Activated T-cell treated with anti-CD3 and anti-CD28 coated beads, Interleukin-2, amount 50 U/mL, for 48 hours (primary cell): ENCODE measurements at regions not wholly inside any gene's neighbourhood (a gene's known extent, or its start where the extent isn't known, plus 50 kb on each side); places are given as distances from the start of the nearest gene placed in this dataset.
"Not testable (repeated sequence)": the region's sequence is repeated elsewhere in the genome, so short reads cannot be mapped to it uniquely, and the experiment has no call there.

Source experiments
- DNase-seq, 2 experiments: peaks; one replicate each; pipeline ENCODE4 v3.0.0-alpha.2; 2020

DNA sequence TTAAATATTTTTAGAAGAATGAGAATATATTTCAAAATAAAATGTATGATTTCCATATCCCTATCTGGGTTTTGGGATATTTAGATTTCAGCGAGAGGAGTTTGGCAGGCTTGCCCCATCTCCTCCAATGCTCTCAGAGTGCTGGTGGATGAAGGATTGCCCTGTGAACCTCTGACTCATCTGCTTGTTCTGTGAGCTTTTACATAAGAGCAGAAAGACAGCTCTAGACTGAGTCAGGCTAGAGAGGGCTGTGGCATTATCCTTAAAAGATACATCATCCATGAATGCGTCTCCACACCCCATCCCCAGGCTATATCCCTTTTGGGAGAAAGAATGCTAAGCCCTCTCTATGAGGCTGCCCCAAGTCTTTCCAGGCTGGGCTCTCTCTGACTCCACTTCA is 190.6 kb downstream of the TUBA3C start:
- DNase-seq = no peak

DNA sequence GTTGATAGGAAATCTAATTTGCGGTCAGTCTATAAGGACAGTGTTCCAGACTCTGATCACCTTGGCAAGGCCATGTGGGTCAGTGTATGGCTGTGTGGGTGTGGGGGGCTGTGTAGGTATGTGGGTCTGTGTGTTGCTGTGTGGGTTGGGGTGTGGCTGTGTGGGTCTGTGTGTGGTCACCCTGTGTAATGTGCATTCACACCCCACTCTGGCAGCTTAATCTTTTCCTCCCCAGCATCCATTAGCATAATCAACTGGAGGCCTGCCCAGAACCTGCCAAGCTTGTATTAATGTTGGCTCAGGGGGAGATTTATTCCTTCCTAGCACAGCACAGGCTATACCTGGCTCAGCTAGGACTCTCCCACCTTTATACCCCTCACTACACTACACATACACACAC is 203.2 kb downstream of the TUBA3C start:
- DNase-seq = no peak

DNA sequence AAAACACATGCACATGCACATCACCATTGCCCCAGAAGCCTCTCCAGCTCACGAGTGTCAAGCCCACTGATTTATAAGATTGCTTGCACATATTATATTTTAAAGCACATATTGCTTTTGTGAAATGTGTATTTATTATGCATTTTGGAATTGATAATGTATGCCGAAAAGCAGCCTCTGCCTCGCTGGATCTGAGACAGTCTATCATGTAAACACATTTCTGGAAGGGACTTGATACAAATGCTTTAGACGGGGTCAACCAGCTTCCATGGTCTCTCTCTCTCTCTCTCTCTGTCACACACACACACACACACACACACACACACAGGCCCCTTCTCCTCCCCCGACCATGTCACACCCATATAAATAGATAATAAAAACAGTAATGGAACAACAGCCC is 203.8 kb downstream of the TUBA3C start:
- no peak for DNase-seq

DNA sequence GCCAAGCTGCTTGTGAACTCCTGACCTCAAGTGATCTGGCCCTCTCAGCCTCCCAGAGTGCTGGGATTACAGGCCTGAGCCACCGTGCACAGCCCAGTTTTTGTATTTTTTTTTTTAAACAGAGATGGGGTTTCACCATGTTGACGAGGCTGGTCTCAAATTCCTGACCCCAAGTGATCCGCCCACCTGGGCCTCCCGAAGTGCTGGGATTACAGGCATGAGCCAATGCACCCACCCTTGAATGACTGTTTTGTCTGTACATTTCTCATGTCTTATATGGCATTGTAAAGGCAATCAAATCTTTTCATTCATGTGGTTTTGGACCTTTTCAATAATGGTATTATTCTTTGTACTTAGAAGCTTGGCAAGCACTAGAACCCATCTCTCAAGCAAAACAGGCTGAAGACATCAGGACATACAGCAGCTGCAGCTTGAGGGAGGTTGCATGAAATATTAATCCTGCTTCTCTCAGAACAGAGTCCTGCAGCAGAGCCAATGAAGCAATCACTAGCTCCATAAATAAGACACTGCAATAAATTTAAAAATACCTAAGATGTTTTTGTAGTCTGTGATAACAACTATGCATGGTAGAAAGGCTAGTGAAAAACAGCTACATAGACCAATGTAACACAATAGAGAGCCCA is 209.9 kb downstream of the TUBA3C start:
- no peak for DNase-seq

DNA sequence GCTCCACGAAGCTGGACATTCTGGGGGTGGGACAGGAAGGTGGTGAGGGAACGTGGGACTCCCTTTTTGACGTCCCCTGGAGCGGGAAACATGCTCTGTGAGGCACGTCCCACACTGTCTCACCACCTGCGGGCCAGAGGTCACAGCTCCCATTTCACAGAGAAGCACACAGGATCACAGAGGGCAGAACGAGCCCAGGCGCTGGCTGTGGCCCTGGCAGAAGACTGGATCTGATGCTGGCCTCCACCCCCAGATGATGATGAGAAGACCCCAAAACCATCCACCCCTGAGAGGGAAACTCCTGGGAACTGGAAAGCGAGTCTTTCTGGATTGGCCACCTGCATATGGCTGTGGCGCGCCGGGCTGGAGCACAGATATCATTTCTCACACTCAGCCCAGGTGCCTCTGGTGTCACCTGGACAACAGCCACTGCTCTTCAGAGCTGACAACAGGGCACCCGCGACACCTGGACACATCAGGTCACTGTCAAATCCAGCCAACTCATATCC is 216.2 kb downstream of the TUBA3C start:
- DNase-seq = no peak

DNA sequence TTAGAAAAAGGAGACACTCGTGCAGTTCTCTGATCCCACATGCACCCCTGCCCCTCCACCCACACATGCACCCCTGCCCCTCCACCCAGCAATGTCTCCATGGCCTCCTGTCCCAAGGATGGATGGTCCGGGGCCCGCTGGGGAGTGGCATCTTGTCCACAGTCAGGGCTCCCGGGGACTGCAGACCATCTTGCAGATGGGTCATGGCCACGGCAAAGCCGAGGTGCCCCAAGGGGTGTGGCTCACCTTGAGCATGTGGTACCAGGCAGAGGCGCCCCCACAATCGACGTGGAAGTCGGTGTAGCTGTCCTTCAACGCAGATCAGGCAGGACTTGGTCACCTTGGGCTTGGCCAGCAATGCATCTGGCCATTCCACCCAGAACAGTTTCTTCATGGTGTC is 216.7 kb downstream of the TUBA3C start:
- no peak for DNase-seq

DNA sequence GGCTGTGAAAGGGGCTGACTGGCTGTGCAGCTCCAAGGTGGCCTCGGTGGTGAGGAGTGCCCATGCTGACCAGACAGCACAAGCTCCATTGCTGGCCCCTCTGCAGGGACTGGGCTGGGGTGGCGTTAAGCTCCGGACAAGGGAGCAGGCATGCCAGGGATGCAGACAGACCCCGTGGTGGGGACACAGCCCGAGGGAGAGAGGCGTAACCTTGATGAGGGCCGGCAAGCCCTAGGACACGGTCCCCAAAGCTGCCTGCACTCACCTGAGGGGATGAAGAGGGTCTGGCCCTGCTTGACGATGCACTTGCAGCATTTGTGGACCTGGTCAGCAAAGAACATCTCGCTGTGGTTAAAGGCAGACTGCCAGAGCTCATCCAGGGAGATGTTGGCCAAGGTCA is 217.9 kb downstream of the TUBA3C start:
- not testable (repeated sequence) for DNase-seq

DNA sequence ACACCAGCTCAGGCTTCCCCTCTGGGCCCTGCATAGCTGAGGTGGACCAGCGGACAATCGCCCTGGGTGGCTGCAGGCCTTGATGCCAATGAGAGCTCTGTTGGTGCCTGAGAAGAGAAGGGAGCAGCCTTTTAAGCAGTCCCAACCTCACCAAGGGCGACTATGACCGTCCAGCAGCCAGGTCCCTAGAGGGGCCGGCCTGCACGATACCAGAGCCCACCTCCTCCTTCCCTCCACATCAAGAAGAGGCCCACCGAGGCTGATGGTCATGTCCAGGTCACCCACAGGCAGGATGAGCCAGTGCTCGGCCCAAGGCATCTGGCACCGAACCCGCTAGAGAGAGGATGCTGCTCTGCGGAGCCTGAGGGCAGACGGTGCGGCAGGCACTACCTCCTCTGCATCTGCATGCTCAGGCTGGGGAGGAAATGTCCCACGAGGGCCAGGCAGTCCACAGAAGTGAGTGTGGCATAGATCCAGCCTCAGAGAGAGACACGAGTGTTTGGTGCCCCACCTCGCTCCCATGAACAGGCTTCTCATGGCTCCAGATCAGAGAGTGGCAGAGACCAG is 219.4 kb downstream of the TUBA3C start:
- DNase-seq = no peak

DNA sequence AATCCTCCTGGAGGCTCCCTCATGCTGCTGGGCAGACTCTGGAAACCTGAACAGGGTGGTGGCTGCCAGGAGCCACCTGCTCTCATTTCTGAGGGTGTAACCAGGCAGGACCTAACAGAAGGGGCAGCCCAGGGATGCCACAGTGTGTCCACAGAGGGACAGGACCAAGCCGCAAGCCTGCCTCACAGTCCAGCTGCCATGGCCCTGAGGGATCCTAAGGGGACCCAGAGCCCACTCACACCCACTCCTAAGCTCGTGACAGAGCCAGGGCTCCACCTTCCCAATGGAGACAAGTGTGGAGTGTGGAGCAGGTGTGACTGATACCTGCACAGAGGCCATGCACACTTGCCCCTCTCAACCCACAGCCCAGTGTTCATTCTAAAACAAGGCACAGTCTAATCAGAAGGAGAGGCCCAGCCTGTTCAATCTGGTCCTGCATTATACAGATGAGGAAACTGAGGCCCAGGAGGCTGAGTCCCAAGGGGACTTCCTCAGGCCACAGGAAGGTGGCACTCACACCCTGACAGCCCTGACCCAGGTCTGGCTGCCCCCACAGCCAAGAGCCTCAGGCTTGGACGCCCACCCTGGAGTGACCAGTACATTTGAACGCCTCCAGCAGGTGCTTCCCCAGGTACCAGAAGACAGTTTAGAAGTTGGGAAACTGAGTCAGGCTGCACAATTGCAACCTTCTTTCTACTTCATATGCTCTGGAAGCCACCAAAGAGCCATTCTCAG is 220.1 kb downstream of the TUBA3C start:
- no peak for DNase-seq

DNA sequence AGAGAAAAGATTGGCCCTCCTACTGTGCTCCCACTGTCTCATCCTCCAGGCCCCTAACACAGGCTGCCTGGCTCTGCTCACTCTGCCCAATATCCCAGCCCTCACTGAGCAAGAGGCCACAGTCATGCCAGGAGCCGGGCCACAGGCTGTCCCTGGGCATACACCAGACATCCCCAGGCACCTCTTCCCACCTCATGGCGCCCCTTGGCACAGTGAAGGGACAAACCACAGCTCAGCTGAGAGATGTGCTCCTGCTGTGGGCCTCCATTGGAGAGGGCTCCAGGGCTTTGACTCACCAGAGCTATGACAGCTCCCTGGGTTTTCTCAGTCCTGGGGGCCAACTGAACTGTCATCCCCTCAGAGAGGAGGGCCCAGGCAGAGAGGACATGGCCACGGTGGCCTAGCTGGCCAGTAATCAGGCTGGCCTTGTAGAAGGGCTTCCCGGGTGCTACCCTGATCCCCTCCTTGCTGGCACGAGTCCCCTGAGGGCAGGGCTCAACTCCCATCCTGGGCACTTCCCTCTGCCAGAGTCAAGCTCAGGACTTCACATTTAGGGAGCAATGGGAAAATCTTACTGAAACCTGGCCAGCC is 220.9 kb downstream of the TUBA3C start:
- DNase-seq = no peak

DNA sequence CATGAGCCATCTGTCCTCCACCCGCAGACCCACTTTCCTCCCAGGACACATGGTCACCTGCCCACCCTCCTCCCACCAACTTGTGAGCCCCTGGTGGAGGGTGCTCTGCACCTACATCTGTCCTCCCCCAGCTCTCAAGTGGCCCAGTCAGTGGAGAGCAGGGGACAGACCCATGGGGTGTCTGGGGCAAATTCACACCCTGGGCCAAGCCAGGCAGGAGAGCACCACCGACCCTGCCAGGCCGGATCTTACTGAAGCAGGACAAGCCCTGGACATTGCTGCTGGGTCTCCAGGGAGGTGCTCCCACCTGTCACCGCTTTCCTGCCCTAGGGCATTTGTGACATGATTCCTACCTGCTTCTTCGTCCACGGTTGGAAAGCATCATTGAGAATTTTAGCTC is 221.6 kb downstream of the TUBA3C start:
- DNase-seq = no peak

DNA sequence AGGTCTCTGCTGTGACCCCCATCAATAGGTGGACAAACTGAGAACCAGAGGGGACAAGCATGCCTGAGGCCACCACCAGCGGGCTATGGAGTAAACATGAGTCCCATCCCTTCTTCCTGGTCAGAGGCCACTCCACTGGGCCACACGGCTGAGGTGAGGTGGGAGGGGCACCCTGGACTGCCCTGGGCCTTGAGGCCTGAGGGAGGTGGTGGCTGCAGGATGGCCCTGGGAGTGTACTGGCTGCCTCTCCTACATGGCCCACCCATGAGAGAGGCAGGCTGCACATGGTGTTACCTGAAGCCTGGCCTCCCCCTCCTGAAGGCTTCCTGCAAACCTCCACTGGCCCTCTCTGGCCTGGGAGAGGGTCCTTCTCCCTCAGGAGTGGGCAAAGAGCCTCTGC is 222.4 kb downstream of the TUBA3C start:
- no peak for DNase-seq

DNA sequence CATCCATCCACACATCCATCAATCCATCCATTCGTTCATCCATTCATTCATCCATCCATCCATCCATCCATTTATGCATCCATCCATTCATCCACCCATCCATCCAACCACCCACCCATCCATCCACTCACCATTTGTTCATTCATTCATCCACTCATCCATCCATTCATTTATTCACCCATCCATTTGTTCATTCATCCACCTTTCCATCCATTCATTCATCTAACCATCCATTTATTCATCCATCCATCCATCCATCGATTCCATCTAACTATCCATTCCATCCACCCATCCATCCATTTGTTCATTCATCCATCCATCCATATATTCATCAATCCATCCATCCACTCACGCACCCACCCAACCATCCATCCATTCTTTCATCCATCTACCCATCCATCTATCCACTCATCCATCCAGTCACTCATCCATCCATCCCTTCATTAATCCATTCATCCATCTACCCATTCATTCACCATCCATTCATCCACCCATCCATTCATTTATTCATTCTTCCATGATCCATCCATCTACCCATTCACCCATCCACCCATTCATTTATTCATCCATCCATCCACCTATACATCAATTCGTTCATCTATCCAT is 225.0 kb downstream of the TUBA3C start:
- DNase-seq = no peak

DNA sequence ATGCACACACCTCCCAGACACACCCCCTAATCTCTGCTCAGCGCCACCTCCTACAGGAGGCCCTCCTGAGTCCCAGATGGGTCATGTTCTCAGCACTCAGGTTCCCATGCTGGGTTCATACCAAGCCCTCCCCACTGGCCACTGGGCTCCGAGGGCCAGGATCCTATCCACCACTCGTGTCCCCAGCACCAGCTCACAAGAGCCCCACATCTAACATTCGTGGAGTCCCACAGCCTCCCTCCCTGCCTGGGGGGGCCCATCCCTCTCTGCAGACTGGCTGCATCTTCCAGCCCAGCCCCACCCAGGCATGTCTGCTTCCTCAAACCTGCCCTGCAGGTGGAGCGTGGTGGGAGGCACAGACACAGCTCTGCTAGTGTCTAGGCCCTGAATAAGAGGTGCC is 227.4 kb downstream of the TUBA3C start:
- no peak for DNase-seq

DNA sequence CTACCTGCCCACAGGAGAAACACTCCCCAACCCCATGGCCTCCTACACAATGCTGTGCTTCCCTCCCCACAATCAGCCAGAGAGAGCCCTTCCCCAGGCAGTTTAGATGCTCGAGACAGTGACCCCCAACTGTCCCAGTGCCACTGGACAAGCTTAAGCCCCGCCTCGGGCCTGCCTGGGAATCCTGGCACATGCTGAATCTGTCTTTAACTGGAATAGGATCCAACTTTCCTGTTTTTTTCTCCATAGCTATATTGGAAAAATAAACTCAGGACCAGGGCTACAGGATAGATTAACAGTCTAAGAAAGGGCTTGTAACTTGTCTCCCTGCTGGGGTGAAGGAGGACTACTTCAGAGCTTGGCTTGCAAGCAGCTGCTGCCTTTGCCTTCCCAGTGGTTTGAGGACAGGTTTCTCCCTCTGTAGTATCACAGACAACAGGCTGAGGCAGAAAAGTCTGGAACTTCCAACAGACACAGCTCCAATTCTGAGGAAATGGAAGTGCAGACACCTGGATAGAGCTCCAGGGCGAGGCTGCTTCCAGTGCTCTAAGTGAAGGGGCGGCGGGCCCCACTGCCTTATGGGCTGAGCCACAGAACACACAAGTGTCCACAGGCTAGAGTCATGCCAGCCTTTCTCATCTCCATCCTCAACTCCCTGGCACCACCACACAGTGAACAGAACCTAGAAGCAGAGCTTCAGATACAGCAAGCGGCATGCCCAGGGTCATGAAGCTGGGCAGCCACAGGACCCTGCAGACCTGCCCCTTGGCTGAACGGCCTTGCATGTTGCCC is 228.3 kb downstream of the TUBA3C start:
- no peak for DNase-seq

DNA sequence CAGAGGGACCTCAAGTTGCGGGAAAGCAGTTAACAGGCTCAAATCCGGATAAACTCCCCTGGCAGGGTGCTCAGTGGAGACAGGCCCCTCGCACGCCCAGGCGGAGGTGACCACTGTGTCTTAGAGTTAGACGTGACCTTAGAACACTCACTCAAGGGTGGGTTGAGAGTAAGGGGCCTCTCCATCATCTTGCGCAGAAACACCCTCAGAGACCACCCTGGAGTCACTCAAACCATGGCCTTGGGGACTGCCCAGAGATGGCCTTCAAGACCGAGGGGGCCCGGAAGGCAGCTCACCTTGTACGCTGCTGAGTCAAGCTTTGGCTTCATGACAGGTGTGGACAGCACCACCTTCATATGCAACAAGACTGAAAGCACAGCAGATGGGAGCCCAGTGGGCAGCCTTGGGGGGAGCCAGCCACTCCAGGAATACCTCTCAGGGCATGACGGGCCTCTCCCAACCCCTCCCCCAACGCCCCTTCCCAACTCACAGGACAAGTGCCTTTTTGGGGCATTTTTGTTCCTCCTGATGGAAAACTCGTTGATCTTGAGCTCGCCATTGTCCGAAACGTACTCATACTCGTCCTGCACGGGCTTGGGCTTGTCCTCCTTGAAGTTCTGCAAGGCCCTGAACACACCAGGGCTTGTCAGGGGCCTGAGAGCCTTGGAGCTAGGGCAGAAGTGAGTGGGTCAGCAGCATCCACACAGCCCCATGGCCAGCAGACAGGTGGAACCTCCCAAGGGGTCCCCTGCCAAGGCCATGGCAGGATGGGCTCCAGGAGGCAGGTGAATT is 229.2 kb downstream of the TUBA3C start:
- no peak for DNase-seq

DNA sequence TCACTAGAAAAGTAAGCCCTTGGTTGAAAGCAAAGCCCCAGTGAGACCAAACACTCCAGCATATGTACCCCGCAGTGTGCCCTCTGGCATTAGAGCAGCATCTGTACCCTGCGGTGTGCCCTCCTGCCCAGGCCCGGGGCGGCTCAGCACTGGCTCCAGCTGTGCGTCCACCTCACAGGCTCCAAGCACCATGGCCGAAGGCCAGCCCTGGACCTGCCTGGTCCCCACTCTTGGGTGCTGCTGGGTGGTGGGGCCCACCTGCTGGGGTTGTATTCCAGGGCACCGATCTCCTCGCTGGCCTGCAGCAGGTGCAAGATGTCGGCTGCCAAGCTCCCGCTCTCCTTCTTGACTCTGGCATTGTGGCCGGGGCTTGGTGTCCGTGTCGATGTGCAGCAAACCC is 230.2 kb downstream of the TUBA3C start:
- no peak for DNase-seq

DNA sequence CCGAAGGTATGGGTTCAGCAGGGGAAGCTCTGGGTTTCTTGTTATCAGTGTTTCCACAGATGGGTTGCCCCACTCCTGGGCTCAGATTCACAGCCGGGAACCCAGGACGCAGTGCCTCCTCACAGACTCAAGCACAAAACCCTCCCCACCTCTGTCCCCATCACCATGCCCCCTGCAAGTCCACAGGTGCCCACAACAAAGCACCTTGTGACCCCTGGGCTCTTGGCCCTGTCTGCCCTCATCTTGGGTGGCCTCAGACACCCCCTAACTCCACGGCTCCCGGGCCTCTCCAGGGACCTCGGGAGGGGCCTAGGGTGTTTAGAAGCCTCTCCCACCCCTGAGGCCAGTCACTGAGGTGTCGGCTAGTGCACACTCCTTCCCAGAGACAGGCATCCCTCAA is 231.7 kb downstream of the TUBA3C start:
- DNase-seq = no peak

DNA sequence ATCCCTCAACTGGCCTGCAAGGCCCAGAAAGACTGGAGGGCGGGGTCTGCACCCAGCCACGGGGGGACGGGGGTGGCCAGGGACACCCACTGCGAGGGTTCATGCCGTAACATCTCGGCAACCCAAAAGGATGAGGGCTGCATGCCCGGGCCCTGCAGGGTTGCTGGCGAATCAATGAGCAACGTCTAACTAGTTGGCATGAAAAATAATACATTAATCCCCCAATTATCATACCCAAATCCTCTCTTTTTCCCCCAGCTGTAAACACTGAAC is 232.2 kb downstream of the TUBA3C start:
- no peak for DNase-seq

DNA sequence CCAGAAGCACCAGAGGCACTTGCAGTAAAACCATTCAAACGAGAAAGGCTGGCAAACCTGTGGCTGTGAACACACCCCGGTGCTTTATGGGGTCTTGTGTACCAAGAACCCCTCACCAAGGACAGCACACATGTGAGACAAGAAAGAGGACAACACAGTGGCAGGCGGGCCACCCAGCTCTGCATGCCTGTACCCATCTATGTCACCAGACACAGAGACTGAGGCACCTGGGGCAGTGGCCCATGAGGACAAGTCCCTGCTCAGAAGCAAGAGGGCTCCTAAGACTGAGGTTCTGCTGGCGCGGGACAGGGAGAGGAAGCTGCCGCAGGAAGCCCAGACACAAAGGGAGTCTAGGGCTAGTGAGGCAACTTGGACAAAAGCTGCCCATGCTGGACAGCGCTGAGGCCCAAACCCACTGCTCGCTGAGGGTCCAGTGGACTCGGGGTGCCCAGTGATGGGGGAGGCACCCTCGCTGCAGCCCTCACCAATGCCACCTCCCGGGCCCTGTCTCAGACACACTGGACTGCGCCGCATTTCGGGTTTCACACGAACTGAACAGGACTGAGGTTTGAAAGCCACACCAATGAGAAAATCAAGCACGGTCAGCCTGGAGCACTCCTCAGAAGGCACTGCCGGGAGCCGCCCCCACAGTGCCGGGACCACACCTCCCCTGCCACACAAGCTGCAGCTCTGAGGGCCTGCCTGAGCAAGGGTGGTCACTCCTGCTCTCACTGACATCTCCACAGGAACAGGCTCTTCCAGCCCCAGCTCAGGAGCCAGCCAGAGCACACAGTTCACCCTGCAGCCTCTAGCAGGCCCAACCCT is 232.7 kb downstream of the TUBA3C start:
- DNase-seq = no peak

DNA sequence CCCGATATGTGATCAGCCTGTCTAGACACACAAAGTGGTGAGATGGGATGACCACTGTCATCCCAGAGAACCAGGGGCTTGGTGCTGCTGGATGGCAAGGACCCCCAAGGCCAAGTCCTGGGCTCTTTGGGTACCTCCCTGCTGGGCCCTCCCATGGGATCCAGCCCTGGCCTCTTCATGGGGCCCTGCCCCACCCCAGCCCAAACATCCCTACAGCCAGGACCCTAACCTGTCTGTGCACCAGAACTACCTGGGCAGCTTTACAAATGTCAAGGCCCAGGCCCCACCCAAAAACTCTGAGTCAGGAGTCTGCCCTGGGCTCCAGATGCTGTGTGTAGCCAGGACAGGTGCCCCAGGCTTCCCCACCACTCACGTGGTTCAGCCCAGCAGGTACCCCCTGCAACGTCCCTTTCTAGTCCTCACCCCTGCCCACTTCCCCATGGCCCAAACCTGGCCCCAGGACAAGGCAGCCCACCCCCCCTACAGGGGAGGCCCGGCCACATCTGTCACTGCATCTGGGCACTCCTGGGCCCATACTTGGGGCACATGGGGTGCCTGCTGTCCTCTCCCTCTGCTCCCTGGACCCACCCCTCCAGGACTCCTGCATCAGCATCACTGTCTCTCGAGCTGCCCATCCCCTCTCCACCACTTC is 233.5 kb downstream of the TUBA3C start:
- no peak for DNase-seq
